ENCODE measurements at regions not wholly inside any gene's neighbourhood (a gene's known extent, or its start where the extent isn't known, plus 50 kb on each side); places are given as distances from the start of the nearest gene placed in this dataset.
"Not testable (repeated sequence)": the region's sequence is repeated elsewhere in the genome, so short reads cannot be mapped to it uniquely, and the experiment has no call there.

GRCh38 chr9:64130325-64130724, 1154.7 kb downstream of the FOXD4L5 start:
- H3K9me3 ChIP-seq; H3K27ac ChIP-seq; H3K27me3 ChIP-seq; intact Hi-C loops (cut with DNase I; ENCODE audit: low total_unique reads); H3K36me3 ChIP-seq; DNase-seq; H3K4me1 ChIP-seq; H3K4me3 ChIP-seq: not testable (repeated sequence)

- H3K4me1 ChIP-seq = no peaks in the 10 kb centered on the region
- H3K27me3 ChIP-seq = no peaks in the 10 kb centered on the region
- H3K9me3 ChIP-seq = no peaks in the 10 kb centered on the region
- H3K4me3 ChIP-seq = no peak overlapping the region
- no peaks in the 10 kb centered on the region for H3K36me3 ChIP-seq
- H3K27ac ChIP-seq = no peak overlapping the region
- no peak for DNase-seq
- no peak for TF ChIP-seq CTCF (IDR thresholded peaks at IDR 0.05)
- intact Hi-C loops (cut with DNase I; ENCODE audit: low total_unique reads) = no loop called here
Observed at GRCh38 chr9:64128572-64128971, 1156.4 kb downstream of the FOXD4L5 start.

- intact Hi-C loops (cut with DNase I; ENCODE audit: low total_unique reads); H3K4me3 ChIP-seq; H3K4me1 ChIP-seq; DNase-seq; H3K9me3 ChIP-seq; H3K27me3 ChIP-seq; H3K36me3 ChIP-seq; H3K27ac ChIP-seq: not testable (repeated sequence)
Observed at GRCh38 chr9:64121602-64122001, 1163.4 kb downstream of the FOXD4L5 start.

- H3K36me3 ChIP-seq; H3K4me3 ChIP-seq; DNase-seq; H3K27ac ChIP-seq; intact Hi-C loops (cut with DNase I; ENCODE audit: low total_unique reads); H3K27me3 ChIP-seq; H3K9me3 ChIP-seq; H3K4me1 ChIP-seq: not testable (repeated sequence)
Observed at GRCh38 chr9:64117329-64117728, 1167.7 kb downstream of the FOXD4L5 start.

GRCh38 chr9:64107867-64108266, 1177.1 kb downstream of the FOXD4L5 start:
- H3K36me3 ChIP-seq; intact Hi-C loops (cut with DNase I; ENCODE audit: low total_unique reads); H3K4me3 ChIP-seq; DNase-seq; H3K9me3 ChIP-seq; H3K4me1 ChIP-seq; H3K27me3 ChIP-seq; H3K27ac ChIP-seq: not testable (repeated sequence)

GRCh38 chr9:64107211-64107610, 1177.8 kb downstream of the FOXD4L5 start:
- H3K27me3 ChIP-seq; H3K4me3 ChIP-seq; H3K36me3 ChIP-seq; intact Hi-C loops (cut with DNase I; ENCODE audit: low total_unique reads); H3K9me3 ChIP-seq; H3K27ac ChIP-seq; DNase-seq; H3K4me1 ChIP-seq: not testable (repeated sequence)

- H3K27me3 ChIP-seq; H3K36me3 ChIP-seq; H3K4me3 ChIP-seq; DNase-seq; intact Hi-C loops (cut with DNase I; ENCODE audit: low total_unique reads); H3K4me1 ChIP-seq; H3K27ac ChIP-seq; H3K9me3 ChIP-seq: not testable (repeated sequence)
Observed at GRCh38 chr9:64105193-64105592, 1179.8 kb downstream of the FOXD4L5 start.

GRCh38 chr9:64101504-64101903, 1183.5 kb downstream of the FOXD4L5 start:
- H3K4me3 ChIP-seq; H3K27me3 ChIP-seq; intact Hi-C loops (cut with DNase I; ENCODE audit: low total_unique reads): not testable (repeated sequence)

GRCh38 chr9:64100571-64101155, 1184.3 kb downstream of the FOXD4L5 start:
- H3K27ac ChIP-seq; H3K9me3 ChIP-seq; DNase-seq; H3K4me1 ChIP-seq; H3K36me3 ChIP-seq; intact Hi-C loops (cut with DNase I; ENCODE audit: low total_unique reads); H3K4me3 ChIP-seq; H3K27me3 ChIP-seq: not testable (repeated sequence)

More at GRCh38 chr9:64101504-64101903, 1183.5 kb downstream of the FOXD4L5 start:
- H3K4me1 ChIP-seq, H3K27ac ChIP-seq, DNase-seq, H3K9me3 ChIP-seq, H3K36me3 ChIP-seq: not testable (repeated sequence)

- H3K36me3 ChIP-seq; H3K27me3 ChIP-seq; H3K4me1 ChIP-seq; H3K4me3 ChIP-seq; H3K9me3 ChIP-seq; DNase-seq; H3K27ac ChIP-seq; intact Hi-C loops (cut with DNase I; ENCODE audit: low total_unique reads): not testable (repeated sequence)
Observed at GRCh38 chr9:64085998-64086397, 1199.0 kb downstream of the FOXD4L5 start.

- not testable (repeated sequence) for DNase-seq
Observed at GRCh38 chr9:64071358-64072253, 1213.4 kb downstream of the FOXD4L5 start.

GRCh38 chr9:64070611-64071357, 1214.2 kb downstream of the FOXD4L5 start:
- H3K9me3 ChIP-seq = peaks cover 0 to 13% (median 0%) of the 10 kb centered on the region in 3 donors
- H3K27ac ChIP-seq; intact Hi-C loops (cut with DNase I; ENCODE audit: low total_unique reads); DNase-seq; H3K27me3 ChIP-seq; H3K36me3 ChIP-seq; H3K4me1 ChIP-seq; H3K4me3 ChIP-seq: not testable (repeated sequence)

More at GRCh38 chr9:64071358-64072253, 1213.4 kb downstream of the FOXD4L5 start:
- H3K36me3 ChIP-seq; H3K4me3 ChIP-seq; H3K27ac ChIP-seq; intact Hi-C loops (cut with DNase I; ENCODE audit: low total_unique reads); H3K4me1 ChIP-seq; H3K27me3 ChIP-seq: not testable (repeated sequence)
- peaks cover 0 to 13% (median 0%) of the 10 kb centered on the region in 3 donors for H3K9me3 ChIP-seq

- H3K4me3 ChIP-seq; H3K27ac ChIP-seq; DNase-seq; H3K27me3 ChIP-seq; H3K36me3 ChIP-seq; H3K4me1 ChIP-seq; intact Hi-C loops (cut with DNase I; ENCODE audit: low total_unique reads): not testable (repeated sequence)
- H3K9me3 ChIP-seq = peaks cover 0 to 13% (median 0%) of the 10 kb centered on the region in 3 donors
Observed at GRCh38 chr9:64070083-64070482, 1214.9 kb downstream of the FOXD4L5 start.
